ENCODE measurements at regions not wholly inside any gene's neighbourhood (a gene's known extent, or its start where the extent isn't known, plus 50 kb on each side); places are given as distances from the start of the nearest gene placed in this dataset.
"Not testable (repeated sequence)": the region's sequence is repeated elsewhere in the genome, so short reads cannot be mapped to it uniquely, and the experiment has no call there.

- no peak for DNase-seq (ENCODE audit: low spot score)
These were observed 605.8 kb upstream of the CDH11 start for GRCh38 chr16:65727534-65728137.

GRCh38 chr16:65725156-65725845 lies 603.4 kb upstream of the CDH11 start:
- DNase-seq (ENCODE audit: low spot score): no peak

- DNase-seq (ENCODE audit: low spot score): no peak
These were observed 600.6 kb upstream of the CDH11 start for GRCh38 chr16:65722429-65722828.

GRCh38 chr16:65717846-65718245 lies 596.0 kb upstream of the CDH11 start:
- no peak for DNase-seq (ENCODE audit: low spot score)

GRCh38 chr16:65716737-65717700 lies 595.2 kb upstream of the CDH11 start:
- no peak for DNase-seq (ENCODE audit: low spot score)

GRCh38 chr16:65713181-65713808 lies 591.4 kb upstream of the CDH11 start:
- DNase-seq (ENCODE audit: low spot score): no peak

GRCh38 chr16:65710107-65710506 lies 588.2 kb upstream of the CDH11 start:
- no peak for DNase-seq (ENCODE audit: low spot score)

GRCh38 chr16:65704866-65705265 lies 583.0 kb upstream of the CDH11 start:
- DNase-seq (ENCODE audit: low spot score): no peak

GRCh38 chr16:65702707-65703402 lies 581.0 kb upstream of the CDH11 start:
- no peak for DNase-seq (ENCODE audit: low spot score)

- no peak for DNase-seq (ENCODE audit: low spot score)
These were observed 578.7 kb upstream of the CDH11 start for GRCh38 chr16:65700596-65700995.

GRCh38 chr16:65698791-65699321 lies 577.0 kb upstream of the CDH11 start:
- no peak for DNase-seq (ENCODE audit: low spot score)

- no peak for DNase-seq (ENCODE audit: low spot score)
These were observed 575.7 kb upstream of the CDH11 start for GRCh38 chr16:65697521-65697920.

- no peak for DNase-seq (ENCODE audit: low spot score)
These were observed 575.2 kb upstream of the CDH11 start for GRCh38 chr16:65697065-65697464.

- not testable (repeated sequence) for DNase-seq (ENCODE audit: low spot score)
These were observed 570.0 kb upstream of the CDH11 start for GRCh38 chr16:65691846-65692245.

GRCh38 chr16:65689726-65690125 lies 567.9 kb upstream of the CDH11 start:
- DNase-seq (ENCODE audit: low spot score): no peak

GRCh38 chr16:65688301-65688700 lies 566.4 kb upstream of the CDH11 start:
- no peak for DNase-seq (ENCODE audit: low spot score)

GRCh38 chr16:65684230-65684629 lies 562.4 kb upstream of the CDH11 start:
- DNase-seq (ENCODE audit: low spot score): no peak

- no peak for DNase-seq (ENCODE audit: low spot score)
These were observed 559.5 kb upstream of the CDH11 start for GRCh38 chr16:65681406-65681805.

- no peak for DNase-seq (ENCODE audit: low spot score)
These were observed 557.9 kb upstream of the CDH11 start for GRCh38 chr16:65679785-65680184.

GRCh38 chr16:65675161-65675560 lies 553.3 kb upstream of the CDH11 start:
- no peak for DNase-seq (ENCODE audit: low spot score)

GRCh38 chr16:65672960-65673359 lies 551.1 kb upstream of the CDH11 start:
- DNase-seq (ENCODE audit: low spot score): no peak
